ENCODE measurements at regions not wholly inside any gene's neighbourhood (a gene's known extent, or its start where the extent isn't known, plus 50 kb on each side); places are given as distances from the start of the nearest gene placed in this dataset.

GRCh38 chrX:17323397-17323796 is 51.6 kb upstream of the NHS start:
- H3K27me3 Mint-ChIP-seq (ENCODE audit: low read depth): peaks cover 3% of the 10 kb centered on the region
- DNase-seq (no peak), ATAC-seq (no peak)
- no peaks in the 10 kb centered on the region for H3K9me3 Mint-ChIP-seq
- H3K4me1 Mint-ChIP-seq (ENCODE audit: low read depth): no peaks in the 10 kb centered on the region
- no peaks in the 10 kb centered on the region for H3K36me3 Mint-ChIP-seq (ENCODE audit: insufficient read depth)
- H3K4me3 Mint-ChIP-seq: no peak overlapping the region
